PC-9 (cell line): ENCODE measurements at regions not wholly inside any gene's neighbourhood (a gene's known extent, or its start where the extent isn't known, plus 50 kb on each side); places are given as distances from the start of the nearest gene placed in this dataset.

Experiments used
- CTCF ChIP-seq: fragments of 200-600 bp; sonication (generic); conservative IDR thresholded peaks from 2 replicates; pipeline ENCODE4 v1.6.1; 2017; ENCODE audit warnings: mixed run types, antibody characterized with exemption, mild to moderate bottlenecking, moderate library complexity
- EZH2 ChIP-seq: fragments of 200-600 bp; sonication (generic); IDR thresholded peaks from 2 replicates; pipeline ENCODE4 v1.8.0; 2017; ENCODE audit warnings: antibody characterized with exemption, low read depth

- TF ChIP-seq EZH2 (no peak), CTCF (no peak)
These were observed 307.7 kb upstream of the SOX2 start for GRCh38 chr3:181403876-181404660.
